ENCODE measurements at regions not wholly inside any gene's neighbourhood (a gene's known extent, or its start where the extent isn't known, plus 50 kb on each side); places are given as distances from the start of the nearest gene placed in this dataset.
"Not testable (repeated sequence)": the region's sequence is repeated elsewhere in the genome, so short reads cannot be mapped to it uniquely, and the experiment has no call there.

DNA sequence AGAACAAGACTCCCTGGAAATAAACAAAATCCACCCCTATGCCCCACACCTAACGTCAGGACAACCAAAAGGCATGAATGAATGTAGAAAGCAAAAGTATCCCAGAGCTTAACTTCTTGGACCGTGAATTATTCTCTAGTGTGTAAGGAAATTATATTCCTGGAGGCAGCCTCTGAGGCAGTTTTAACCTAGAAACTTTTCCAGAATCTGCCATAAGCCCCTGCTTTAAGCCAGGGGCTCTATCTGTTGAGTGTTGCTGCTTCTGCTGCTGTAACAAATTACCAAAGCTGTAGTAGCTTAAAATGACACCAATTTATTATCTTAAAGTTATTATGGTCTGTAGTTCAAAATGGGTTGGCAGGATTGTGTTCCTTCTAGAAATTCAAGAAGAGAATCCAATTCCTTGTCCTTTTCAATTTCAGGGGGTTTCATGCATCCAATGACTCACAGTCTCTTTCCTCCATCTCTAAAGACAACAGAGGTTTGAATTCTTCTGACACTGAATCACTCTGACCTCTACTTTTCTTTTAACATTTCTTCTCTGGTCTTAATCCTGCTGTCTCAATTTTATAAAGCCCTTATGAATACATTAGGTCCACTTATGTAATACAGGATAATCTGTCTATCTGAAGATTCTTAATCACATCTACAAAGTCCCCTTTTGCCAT lies 242.7 kb downstream of the ATXN7L3B start:
- in situ Hi-C loops (cut with MboI; ENCODE audit: low pct_unique_long_range_greater_than_20kb, low sequenced_read_pairs, unreplicated experiment): no loop called here
- no peak for DNase-seq (ENCODE audit: low spot score)
- TF ChIP-seq, protein P1, sequence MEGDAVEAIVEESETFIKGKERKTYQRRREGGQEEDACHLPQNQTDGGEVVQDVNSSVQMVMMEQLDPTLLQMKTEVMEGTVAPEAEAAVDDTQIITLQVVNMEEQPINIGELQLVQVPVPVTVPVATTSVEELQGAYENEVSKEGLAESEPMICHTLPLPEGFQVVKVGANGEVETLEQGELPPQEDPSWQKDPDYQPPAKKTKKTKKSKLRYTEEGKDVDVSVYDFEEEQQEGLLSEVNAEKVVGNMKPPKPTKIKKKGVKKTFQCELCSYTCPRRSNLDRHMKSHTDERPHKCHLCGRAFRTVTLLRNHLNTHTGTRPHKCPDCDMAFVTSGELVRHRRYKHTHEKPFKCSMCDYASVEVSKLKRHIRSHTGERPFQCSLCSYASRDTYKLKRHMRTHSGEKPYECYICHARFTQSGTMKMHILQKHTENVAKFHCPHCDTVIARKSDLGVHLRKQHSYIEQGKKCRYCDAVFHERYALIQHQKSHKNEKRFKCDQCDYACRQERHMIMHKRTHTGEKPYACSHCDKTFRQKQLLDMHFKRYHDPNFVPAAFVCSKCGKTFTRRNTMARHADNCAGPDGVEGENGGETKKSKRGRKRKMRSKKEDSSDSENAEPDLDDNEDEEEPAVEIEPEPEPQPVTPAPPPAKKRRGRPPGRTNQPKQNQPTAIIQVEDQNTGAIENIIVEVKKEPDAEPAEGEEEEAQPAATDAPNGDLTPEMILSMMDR (IDR thresholded peaks at IDR 0.05; ENCODE audit: extremely low read depth, insufficient read depth, missing control alignments): no peak

DNA sequence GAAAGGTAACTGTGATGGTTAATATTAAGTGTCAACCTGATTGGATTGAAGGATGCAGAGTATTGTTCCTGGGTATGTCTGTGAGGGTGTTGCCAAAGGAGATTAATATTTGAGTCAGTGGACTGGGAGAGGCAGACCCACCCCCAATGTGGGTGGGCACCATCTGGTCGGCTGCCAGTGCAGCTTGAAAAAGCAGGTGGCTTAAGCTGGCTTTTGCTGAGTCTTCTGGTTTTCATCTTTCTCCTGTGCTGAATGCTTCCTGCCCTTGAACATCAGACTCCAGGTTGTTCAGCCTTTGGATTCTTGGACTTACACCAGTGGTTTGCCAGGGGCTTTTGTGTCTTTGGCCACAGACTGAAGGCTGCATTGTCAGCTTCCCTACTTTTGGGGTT lies 243.2 kb downstream of the ATXN7L3B start:
- DNase-seq (ENCODE audit: low spot score); in situ Hi-C loops (cut with MboI; ENCODE audit: low pct_unique_long_range_greater_than_20kb, low sequenced_read_pairs, unreplicated experiment): not testable (repeated sequence)

DNA sequence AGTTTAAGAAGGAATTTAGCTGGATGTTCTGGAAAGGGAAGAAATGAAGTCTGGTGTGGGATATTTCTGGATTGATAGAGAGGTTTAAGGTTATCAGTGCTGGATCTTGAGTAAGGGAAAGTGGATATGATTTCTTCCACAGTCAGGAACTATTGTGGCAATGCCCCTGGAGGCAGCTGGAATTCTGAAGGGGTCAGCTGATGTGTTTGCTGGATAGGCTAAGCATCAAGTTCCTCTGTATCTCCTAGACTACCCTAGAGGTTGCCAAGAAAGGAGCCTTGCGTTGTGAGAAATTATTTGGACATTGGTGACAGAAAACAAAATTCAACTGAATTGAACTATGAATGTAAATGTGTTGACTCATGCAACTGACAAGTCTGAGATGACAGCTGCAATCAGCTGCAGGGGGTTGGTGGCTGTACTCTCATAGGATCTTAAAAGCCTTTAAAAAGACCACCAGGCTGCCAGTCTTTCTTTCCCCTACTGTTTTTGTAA lies 244.4 kb downstream of the ATXN7L3B start:
- TF ChIP-seq, protein P1 (IDR thresholded peaks at IDR 0.05; ENCODE audit: extremely low read depth, insufficient read depth, missing control alignments): no peak
- in situ Hi-C loops (cut with MboI; ENCODE audit: low pct_unique_long_range_greater_than_20kb, low sequenced_read_pairs, unreplicated experiment): no loop called here
- DNase-seq (ENCODE audit: low spot score): no peak

DNA sequence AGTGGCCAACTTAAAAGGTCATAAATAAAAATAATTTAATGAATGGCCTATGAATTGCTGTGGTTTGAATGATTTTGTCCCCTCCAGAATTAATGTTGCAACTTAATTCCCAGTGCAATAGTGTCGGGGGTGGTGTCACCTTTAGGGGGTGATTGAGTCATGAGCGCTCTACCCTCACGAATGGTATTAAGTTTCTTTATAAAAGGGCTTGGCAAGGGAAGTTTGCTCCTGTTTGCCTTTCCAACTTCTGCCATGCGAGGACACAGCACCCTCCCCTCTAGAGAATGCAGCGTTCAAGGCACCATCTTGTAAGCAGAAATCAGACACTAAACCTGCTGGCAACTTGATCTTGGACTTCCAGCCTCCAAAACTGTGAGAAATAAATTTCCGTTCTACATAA lies 253.3 kb downstream of the ATXN7L3B start:
- TF ChIP-seq, protein P1 (IDR thresholded peaks at IDR 0.05; ENCODE audit: extremely low read depth, insufficient read depth, missing control alignments): no peak
- no peak for DNase-seq (ENCODE audit: low spot score)
- in situ Hi-C loops (cut with MboI; ENCODE audit: low pct_unique_long_range_greater_than_20kb, low sequenced_read_pairs, unreplicated experiment): no loop called here

DNA sequence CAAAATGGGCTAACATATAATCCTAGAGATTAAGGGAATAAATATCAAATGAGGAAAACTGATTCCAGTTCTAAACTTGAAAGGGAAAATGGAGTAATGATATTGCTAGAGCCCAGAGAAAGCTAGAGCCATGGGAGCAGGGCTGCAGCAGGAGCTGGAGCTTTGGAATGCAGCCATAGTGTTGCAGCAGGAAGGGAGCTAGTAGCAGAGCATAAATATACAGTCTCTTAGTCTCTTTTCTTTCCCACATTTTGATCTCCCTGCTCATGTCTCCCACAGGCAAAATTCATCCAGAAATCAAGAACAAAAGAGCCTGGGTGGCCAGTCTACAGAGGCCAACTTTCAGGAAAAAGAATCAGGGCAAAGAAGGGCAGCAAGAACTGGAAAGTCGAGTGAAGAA lies 253.7 kb downstream of the ATXN7L3B start:
- in situ Hi-C loops (cut with MboI; ENCODE audit: low pct_unique_long_range_greater_than_20kb, low sequenced_read_pairs, unreplicated experiment): no loop called here
- TF ChIP-seq, protein P1 (IDR thresholded peaks at IDR 0.05; ENCODE audit: extremely low read depth, insufficient read depth, missing control alignments): no peak
- DNase-seq (ENCODE audit: low spot score): no peak

DNA sequence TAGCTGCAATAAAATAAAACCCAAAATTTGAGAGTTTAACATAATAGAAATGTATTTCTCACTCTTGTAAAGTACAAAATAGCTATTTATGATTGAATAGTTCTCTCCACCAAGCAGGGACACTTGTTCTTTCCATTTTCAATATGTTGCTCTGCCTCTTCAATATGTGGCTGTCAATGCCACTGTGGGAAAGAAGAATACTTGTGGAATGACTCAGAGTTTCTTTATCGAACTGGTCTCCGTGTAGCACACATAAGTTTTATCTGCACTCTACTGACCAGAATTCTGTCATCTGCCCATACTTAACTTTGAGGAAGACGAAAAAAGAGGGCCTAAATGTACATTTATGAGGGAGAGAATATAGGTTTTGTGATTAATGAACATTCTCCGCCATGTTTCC lies 256.9 kb downstream of the ATXN7L3B start:
- TF ChIP-seq, protein P1 (IDR thresholded peaks at IDR 0.05; ENCODE audit: extremely low read depth, insufficient read depth, missing control alignments): no peak

DNA sequence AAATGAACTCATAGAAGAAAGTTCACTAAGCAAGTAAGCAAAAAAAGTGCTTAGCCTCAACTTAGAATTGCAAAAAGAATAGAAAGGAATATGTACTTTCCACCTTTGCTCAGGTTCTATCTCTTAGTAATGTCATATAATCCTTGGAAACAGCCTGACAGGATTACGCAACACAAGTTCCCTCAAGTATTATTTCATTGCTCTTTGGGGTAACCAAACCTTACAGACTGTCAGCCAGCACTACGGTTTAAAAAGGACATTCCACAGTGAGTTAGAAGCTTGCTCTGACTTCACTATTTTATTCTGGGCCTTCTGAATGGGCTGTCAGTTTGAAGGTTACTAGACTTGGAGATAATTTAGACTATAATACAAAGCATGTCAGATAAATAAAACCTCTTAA lies 264.0 kb downstream of the ATXN7L3B start:
- TF ChIP-seq, protein P1 (IDR thresholded peaks at IDR 0.05; ENCODE audit: extremely low read depth, insufficient read depth, missing control alignments): no peak
- DNase-seq (ENCODE audit: low spot score): no peak
- in situ Hi-C loops (cut with MboI; ENCODE audit: low pct_unique_long_range_greater_than_20kb, low sequenced_read_pairs, unreplicated experiment): no loop called here

More for the DNA sequence above, 256.9 kb downstream of the ATXN7L3B start:
- in situ Hi-C loops (cut with MboI; ENCODE audit: low pct_unique_long_range_greater_than_20kb, low sequenced_read_pairs, unreplicated experiment): no loop called here
- DNase-seq (ENCODE audit: low spot score): no peak

Data from GM13977 (cell line).